ENCODE measurements at regions not wholly inside any gene's neighbourhood (a gene's known extent, or its start where the extent isn't known, plus 50 kb on each side); places are given as distances from the start of the nearest gene placed in this dataset.

DNA sequence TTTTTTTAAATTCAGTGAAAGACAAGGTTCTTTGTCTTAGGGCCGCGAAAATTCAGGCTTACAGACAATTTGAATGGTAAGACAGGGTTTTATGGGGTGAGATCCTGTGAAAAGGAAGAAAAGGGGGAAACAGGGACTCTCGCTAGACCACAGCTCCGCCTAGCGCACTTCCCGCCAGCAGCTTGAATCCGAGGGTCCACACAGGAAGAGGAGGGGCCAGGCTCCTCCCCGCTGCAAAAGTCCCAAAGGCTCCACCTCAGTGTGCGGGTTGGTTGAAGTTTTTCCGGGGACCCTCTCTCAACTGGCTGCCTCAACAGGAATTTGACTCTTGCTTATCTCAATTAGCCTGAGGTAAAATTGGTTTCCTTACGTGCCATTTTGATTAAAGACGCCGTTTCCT, 950.9 kb upstream of the CNTN5 start:
- H3K27me3 ChIP-seq (replicated peaks; ENCODE audit: control insufficient read depth, insufficient read depth, low read length), result no peaks in the 10 kb centered on the region
- H3K36me3 Mint-ChIP-seq (ENCODE audit: insufficient read depth, unreplicated experiment), result no peaks in the 10 kb centered on the region
- H3K4me3 ChIP-seq (ENCODE audit: low read depth, low read length), result no peak overlapping the region
- H3K4me3 Mint-ChIP-seq (ENCODE audit: unreplicated experiment), result no peak overlapping the region
- H3K9me3 ChIP-seq, result no peaks in the 10 kb centered on the region
- ChIA-PET POLR2A (no interaction called here), CTCF (no interaction called here)
- no peaks in the 10 kb centered on the region for H3K4me1 Mint-ChIP-seq (ENCODE audit: low read depth, unreplicated experiment)
- TF ChIP-seq, protein P1, sequence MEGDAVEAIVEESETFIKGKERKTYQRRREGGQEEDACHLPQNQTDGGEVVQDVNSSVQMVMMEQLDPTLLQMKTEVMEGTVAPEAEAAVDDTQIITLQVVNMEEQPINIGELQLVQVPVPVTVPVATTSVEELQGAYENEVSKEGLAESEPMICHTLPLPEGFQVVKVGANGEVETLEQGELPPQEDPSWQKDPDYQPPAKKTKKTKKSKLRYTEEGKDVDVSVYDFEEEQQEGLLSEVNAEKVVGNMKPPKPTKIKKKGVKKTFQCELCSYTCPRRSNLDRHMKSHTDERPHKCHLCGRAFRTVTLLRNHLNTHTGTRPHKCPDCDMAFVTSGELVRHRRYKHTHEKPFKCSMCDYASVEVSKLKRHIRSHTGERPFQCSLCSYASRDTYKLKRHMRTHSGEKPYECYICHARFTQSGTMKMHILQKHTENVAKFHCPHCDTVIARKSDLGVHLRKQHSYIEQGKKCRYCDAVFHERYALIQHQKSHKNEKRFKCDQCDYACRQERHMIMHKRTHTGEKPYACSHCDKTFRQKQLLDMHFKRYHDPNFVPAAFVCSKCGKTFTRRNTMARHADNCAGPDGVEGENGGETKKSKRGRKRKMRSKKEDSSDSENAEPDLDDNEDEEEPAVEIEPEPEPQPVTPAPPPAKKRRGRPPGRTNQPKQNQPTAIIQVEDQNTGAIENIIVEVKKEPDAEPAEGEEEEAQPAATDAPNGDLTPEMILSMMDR (IDR thresholded peaks at IDR 0.05; ENCODE audit: insufficient read depth in 1 of 2, low read depth in 1 of 2, low read length in 1 of 2, severe bottlenecking in 1 of 2, unreplicated experiment in 1 of 2), result no peak
- no peaks in the 10 kb centered on the region for H3K36me3 ChIP-seq (ENCODE audit: control insufficient read depth, insufficient read depth, low read length)
- H3K4me1 ChIP-seq, result no peaks in the 10 kb centered on the region
- DNase-seq, result no peak
- no peaks in the 10 kb centered on the region for H3K27me3 Mint-ChIP-seq (ENCODE audit: insufficient read depth, unreplicated experiment)
- no peaks in the 10 kb centered on the region for H3K9me3 Mint-ChIP-seq (ENCODE audit: unreplicated experiment)
- no TSS peak for BruUV-seq (replicated peaks)
- H3K27ac Mint-ChIP-seq (ENCODE audit: unreplicated experiment), result no peak overlapping the region
- intact Hi-C loops (cut with micrococcal nuclease; ENCODE audit: unreplicated experiment), result no loop called here

DNA sequence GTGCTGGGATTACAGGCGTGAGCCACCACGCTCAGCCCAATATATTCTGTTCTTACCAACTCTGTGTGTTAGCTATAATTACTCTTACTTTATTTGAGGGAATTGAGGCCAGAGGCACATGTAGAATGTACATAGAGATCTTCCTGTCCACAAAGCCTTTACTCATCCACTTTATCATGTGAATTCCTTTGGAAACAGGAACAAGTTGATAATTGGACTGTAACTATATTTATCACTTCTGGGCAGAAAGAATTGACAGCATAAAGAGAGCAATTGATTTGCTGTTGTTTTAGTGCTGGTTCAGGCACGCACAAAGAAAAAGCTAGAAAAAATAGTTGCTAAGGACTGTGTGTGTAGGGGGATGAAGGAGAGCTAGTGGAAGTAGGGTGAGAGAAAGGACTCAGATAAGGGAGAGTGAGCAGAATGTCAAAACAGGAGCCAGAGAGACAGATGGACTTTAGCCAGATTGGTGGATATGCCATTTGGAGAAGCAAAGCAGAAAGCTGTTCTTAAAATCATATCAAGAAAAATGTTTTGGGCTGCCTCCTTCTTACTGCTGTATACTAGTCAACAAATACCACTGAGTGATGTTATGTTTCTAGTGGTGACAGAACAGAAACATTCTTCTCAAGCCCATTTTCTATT, 929.8 kb upstream of the CNTN5 start:
- ChIA-PET POLR2A (no interaction called here), CTCF (no interaction called here)
- TF ChIP-seq, protein P1 (IDR thresholded peaks at IDR 0.05; ENCODE audit: insufficient read depth in 1 of 2, low read depth in 1 of 2, low read length in 1 of 2, severe bottlenecking in 1 of 2, unreplicated experiment in 1 of 2), result no peak
- no peaks in the 10 kb centered on the region for H3K27me3 Mint-ChIP-seq (ENCODE audit: insufficient read depth, unreplicated experiment)
- Histone ChIP-seq H3K36me3 (ENCODE audit: control insufficient read depth, insufficient read depth, low read length) (no peaks in the 10 kb centered on the region), H3K27me3 (replicated peaks; ENCODE audit: control insufficient read depth, insufficient read depth, low read length) (no peaks in the 10 kb centered on the region), H3K4me3 (ENCODE audit: low read depth, low read length) (no peak overlapping the region), H3K4me1 (no peaks in the 10 kb centered on the region), H3K9me3 (no peaks in the 10 kb centered on the region)
- H3K36me3 Mint-ChIP-seq (ENCODE audit: insufficient read depth, unreplicated experiment), result no peaks in the 10 kb centered on the region
- H3K4me1 Mint-ChIP-seq (ENCODE audit: low read depth, unreplicated experiment), result no peaks in the 10 kb centered on the region
- H3K9me3 Mint-ChIP-seq (ENCODE audit: unreplicated experiment), result no peaks in the 10 kb centered on the region
- H3K27ac Mint-ChIP-seq (ENCODE audit: unreplicated experiment), result no peak overlapping the region
- no TSS peak for BruUV-seq (replicated peaks)
- H3K4me3 Mint-ChIP-seq (ENCODE audit: unreplicated experiment), result no peak overlapping the region
- no peak for DNase-seq
- intact Hi-C loops (cut with micrococcal nuclease; ENCODE audit: unreplicated experiment), result no loop called here

DNA sequence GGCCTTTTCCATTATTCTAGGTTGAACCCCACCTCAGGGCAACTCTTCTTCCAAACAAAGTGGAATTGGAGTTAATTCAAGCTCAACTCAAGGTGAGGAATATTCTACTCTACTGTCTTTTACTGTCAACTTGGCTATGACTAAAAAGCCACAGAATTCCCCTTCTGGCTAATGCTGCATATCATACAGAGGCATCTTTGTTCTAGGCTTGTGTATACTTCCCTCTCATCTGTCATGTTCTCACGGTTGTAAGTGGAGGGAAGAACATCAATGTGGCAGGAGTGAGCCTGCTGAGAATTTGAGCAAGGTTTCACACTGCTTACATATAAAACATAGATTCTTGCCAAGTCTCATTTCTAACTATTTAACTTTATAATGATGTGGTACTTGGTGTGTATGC, 921.4 kb upstream of the CNTN5 start:
- CTCF ChIA-PET, result no interaction called here
- no peak overlapping the region for H3K27ac Mint-ChIP-seq (ENCODE audit: unreplicated experiment)
- intact Hi-C loops (cut with micrococcal nuclease; ENCODE audit: unreplicated experiment), result no loop called here

More for the DNA sequence above, 921.4 kb upstream of the CNTN5 start:
- no peaks in the 10 kb centered on the region for H3K36me3 Mint-ChIP-seq (ENCODE audit: insufficient read depth, unreplicated experiment)
- no peaks in the 10 kb centered on the region for H3K4me1 Mint-ChIP-seq (ENCODE audit: low read depth, unreplicated experiment)
- TF ChIP-seq, protein P1 (IDR thresholded peaks at IDR 0.05; ENCODE audit: insufficient read depth in 1 of 2, low read depth in 1 of 2, low read length in 1 of 2, severe bottlenecking in 1 of 2, unreplicated experiment in 1 of 2), result no peak
- no peak overlapping the region for H3K4me3 ChIP-seq (ENCODE audit: low read depth, low read length)
- POLR2A ChIA-PET, result no interaction called here
- BruUV-seq (replicated peaks), result no TSS peak
- DNase-seq, result no peak
- H3K9me3 ChIP-seq, result no peaks in the 10 kb centered on the region
- peaks cover 3% of the 10 kb centered on the region for H3K27me3 Mint-ChIP-seq (ENCODE audit: insufficient read depth, unreplicated experiment)
- no peaks in the 10 kb centered on the region for H3K36me3 ChIP-seq (ENCODE audit: control insufficient read depth, insufficient read depth, low read length)
- H3K4me1 ChIP-seq, result no peaks in the 10 kb centered on the region
- H3K9me3 Mint-ChIP-seq (ENCODE audit: unreplicated experiment), result no peaks in the 10 kb centered on the region
- H3K27me3 ChIP-seq (replicated peaks; ENCODE audit: control insufficient read depth, insufficient read depth, low read length), result no peaks in the 10 kb centered on the region
- no peak overlapping the region for H3K4me3 Mint-ChIP-seq (ENCODE audit: unreplicated experiment)
